HG03060 (cell line): ENCODE measurements at regions not wholly inside any gene's neighbourhood (a gene's known extent, or its start where the extent isn't known, plus 50 kb on each side); places are given as distances from the start of the nearest gene placed in this dataset.

ENCODE experiments used
- ATAC-seq: cut with Tn5 transposase; IDR thresholded peaks from one replicate; pipeline ENCODE4 v1.9.1; 2021; ENCODE audit warnings: low read depth, moderate number of reproducible peaks; ENCODE audit not compliant: unreplicated experiment

DNA sequence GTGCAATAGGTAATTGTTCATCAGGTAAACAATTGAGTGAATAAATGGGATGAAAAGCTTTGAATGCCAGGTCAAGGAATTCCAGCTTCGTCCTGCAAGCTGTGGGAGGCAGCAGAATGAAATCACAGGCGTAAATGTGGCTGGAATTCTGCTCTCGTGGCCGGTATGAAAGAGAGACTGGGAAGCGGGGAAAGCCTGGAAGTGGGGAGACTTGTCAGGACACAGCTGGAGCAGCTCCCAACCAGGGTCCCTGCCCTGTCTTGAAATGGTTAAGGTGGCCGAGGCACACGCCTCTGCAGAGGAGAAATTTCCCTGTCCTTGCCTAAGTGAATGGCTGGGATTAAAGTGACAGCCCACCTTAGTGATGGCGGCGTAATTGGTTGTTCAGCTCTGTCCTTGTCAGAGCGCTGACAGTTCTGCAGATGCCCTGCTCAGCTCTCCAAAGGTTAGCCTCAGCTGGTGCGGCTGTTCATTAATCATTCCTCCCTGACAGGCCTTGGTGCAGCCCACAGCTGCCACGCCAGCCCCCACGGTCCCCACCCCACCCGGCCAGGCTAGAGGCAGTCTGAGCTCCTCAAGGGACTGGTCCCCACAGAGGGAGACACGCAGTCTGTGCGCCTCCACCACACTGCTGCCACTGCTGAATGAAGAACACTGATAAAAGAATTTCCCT, 398.3 kb upstream of the POU3F1 start:
- no peak for ATAC-seq

DNA sequence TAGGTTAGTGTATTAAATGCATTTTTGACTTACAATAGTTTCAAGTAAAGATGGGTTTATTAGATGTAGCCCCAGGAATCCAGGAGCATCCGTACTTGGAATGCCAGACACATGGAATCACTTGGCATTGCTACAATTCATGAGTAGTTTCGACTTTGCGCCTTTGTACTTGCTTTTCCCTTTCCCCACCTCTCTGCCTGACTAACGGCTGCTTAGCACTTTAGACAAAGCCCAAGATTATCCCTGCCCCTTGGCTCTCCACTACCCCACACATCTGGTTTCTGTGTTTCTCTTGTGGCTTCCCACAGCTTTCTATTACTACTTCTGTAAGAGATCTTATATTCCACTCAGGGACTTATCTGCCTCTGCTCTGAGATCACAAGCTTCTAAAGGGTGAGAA, 397.7 kb upstream of the POU3F1 start:
- no peak for ATAC-seq

DNA sequence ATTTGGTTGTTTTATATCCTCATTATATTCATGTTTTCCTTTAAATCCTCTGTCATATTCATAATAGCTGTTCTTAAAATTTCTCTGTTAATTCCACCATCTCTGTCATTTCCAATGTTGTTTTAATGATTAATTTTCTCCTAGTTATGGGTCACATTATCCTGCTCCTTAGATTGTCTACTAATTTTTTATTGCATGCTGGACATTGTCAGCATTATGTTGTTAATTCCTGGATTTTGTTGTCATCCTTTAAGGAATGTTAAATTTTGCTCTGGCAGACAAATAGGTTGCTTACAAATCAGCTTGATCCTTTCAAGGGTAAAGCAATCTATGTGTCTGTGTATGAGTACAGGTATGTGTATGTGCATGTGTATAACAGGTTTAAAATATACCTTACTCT, 393.8 kb upstream of the POU3F1 start:
- no peak for ATAC-seq

DNA sequence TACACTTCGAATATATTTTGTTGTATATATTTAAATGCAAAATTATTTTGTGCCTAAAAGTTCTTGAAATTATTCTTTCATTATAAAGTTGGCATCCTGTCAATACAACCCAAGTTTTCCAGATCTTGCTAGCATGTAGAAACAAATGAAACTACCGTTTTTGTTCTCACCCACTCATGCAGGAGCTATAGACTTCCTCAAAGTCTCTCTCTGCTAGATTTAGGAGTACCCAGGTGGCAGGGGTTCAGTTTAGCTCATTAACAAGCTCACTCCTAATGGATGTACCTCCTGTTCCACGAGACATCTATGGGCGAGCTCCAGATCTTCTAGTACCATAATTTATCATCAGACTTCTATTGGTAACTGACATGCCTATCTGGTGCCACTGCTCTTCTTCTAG, 390.2 kb upstream of the POU3F1 start:
- no peak for ATAC-seq

DNA sequence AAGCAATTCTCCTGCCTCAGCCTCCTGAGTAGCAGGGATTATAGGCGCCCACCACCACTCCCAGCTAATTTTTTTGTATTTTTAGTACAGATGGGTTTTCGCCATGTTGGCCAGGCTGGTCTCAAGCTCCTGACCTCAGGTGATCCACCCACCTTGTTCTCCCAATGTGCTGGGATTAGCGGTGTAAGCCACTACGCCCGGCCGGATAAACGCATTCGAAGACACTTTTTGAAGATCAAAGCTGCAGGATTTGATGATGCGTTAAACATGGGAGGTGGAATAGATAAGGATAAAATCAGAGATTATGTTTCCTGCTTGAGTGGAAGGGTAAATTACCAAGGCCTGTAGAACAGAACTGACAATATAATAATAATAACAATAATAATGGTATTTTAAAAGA, 389.4 kb upstream of the POU3F1 start:
- no peak for ATAC-seq

DNA sequence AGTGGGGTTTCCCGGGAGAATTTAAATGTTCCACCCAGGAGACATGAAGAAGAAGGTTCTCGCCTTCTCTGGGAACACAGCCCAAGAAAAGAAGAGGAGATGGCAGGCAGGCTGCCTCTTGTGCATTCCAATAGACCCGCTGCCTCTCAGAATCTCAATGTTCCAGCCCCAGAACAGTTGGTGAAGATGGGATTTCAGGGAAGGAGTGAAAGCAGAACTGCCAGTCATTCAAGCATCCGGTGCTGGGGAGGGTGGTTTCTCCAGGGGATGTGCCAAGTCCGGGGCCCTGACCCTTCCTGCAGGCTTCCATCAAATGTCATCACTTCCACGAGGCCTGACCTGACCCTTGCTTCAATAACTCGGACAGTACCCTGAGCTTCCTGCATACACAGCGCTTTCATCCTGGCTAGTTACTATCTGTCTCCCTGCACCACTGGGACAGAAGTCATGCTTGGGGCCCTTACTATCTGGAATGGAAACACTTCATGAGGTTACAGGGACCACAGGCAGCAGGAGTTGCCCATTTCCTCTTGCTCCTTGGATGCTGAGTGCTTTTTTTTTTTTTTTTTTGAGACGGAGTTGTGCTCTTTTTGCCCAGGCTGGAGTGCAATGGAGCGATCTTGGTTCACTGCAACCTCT, 386.6 kb upstream of the POU3F1 start:
- no peak for ATAC-seq

DNA sequence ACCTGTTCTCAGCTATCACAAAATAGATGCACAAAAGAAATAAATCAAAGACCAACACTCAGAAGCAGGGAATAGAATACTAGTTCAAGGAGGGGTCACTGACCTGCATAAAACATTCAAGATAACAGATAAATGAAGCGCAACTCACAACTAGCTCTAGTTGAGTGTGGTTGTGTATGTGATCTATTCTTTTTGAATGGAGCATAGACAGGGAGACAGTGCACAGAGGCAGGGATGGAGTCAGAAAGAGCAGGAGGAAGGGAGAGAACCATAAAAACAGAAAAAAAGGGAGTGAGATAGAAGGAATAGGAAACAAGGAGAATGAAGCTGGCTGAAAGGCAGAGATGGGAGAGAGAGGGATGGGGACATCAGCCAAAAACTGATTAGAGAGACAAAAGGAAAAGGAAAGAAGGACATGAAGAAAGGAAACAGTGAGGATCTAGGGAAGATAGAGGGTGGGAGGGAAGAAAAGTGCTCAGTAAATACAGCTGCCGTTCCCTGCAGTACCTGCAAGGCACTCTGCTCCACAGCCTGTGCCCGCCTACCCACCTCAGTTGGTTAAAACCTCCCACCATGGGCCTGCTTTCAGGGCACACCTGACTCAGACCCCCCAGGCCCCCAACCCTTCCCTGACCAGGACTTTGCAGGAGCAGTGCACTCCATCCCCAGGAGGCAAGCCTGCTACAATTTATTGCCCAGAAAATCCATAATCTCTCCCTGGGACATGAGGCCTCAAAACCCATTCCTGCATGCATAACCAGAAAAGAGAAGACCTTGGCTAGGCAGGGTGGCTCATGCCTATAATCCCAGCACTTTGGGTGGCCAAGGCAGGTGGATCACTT, 385.2 kb upstream of the POU3F1 start:
- ATAC-seq = no peak

DNA sequence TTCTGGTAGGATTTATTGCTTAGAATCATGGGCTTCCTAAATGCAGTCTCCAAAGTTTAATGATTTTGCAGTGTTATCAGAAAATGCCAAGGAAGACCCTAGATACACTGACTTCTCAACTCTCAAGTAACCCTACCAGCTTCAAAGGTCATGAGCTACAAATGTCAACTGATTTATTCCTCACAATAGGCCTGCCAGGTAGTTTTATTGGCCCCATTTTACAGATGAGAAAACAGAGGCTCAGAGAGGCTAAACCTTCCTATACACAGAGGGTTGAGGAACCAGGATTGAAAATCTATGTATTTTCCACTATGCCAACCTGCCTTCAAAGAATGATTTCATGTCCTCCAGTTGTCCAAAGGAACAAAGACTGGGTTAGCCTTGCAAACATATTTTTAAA, 384.4 kb upstream of the POU3F1 start:
- no peak for ATAC-seq

DNA sequence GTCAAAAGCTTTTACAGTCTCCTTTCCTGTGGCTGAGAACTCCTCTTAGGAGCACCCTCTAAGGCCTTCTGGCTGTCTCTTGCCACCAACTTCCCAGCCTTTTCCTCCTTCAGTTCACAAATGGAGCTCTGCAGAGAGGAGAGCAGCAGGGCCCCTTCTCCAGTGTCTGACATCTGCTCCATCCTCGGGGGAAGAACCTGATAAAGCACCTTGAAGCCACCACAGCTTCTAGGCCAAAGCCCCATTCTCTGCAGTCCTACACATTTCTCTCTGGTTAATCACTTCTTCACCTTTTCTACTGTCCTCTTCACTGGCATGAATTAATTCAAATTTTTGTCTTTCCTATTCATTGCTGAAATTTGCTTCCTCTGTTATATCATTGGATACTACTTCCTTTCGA, 378.1 kb upstream of the POU3F1 start:
- no peak for ATAC-seq

DNA sequence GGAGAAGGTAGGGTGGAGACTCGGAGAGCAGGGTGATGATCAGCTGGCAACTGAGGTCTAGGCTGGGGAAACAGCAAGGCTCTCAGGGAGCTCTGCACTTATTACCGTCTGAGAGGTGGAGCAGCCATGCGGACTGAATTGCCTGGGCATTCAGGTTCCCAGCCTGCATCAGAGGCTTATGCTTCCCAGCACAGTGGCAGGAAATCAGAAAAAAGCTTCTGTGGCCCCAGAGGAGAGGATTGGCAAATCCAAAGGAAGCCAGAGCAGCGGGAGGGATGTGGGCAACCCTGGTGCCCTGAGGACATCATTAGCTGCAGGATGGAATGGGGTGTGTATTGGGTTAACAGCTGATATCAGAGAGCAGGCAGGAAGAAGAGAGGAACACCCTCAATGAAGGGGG, 374.1 kb upstream of the POU3F1 start:
- no peak for ATAC-seq

DNA sequence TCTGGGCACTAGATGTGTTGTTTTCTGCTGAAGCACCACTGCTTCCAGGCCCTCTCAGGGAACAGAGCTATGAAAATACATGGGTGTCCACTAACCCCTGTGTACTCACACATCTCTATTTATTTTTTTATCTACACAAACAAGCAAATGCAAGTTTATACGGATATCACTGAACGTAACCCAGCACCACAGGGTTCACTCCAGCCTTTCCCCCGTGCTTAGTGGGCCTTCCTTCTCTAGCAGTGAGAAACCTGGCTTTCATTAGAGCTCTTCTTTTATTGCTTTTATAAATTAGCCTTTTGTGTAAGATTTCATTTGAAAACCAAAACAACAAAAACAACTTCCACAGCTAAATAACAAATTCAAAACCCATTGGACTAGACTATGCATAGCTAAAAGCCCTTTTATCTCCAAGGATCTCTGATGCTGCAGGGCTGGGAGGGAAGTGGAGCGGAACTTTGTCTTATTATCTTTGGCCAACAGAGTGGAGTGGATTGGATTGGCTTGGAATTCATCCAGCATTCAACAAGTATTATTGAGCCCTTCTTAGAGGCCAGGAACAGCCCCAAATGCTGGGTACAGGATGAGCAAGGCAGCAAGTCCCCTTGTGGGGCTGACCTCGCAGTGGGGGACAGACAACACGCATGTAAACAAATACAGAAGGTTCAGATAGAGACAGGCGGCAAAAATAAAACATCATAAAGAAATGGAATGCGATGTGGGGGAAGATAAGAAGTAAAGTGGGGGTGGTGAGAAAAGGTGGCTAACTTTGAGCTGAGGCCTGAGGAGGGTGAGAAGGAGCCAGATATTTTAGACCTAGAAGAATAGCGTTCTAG, 371.8 kb upstream of the POU3F1 start:
- no peak for ATAC-seq

DNA sequence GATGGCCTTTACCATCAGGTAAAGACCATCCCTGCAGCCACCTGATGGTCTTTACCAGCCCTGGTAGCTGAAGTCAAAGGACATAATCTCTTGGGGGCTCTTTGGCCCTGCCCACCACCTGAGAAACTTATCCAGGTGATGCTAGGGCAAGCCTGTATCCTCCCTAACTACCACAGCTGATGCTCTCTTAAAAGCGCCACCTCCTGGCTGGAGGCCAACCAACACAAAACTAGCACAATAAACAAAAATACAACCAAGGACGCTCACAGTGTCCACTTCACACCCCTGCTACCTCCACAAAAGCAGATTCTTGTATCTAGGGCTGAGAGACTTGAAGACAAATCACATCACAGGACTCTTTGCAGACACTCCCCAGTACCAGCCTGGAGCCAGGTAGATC, 357.1 kb upstream of the POU3F1 start:
- ATAC-seq = no peak

DNA sequence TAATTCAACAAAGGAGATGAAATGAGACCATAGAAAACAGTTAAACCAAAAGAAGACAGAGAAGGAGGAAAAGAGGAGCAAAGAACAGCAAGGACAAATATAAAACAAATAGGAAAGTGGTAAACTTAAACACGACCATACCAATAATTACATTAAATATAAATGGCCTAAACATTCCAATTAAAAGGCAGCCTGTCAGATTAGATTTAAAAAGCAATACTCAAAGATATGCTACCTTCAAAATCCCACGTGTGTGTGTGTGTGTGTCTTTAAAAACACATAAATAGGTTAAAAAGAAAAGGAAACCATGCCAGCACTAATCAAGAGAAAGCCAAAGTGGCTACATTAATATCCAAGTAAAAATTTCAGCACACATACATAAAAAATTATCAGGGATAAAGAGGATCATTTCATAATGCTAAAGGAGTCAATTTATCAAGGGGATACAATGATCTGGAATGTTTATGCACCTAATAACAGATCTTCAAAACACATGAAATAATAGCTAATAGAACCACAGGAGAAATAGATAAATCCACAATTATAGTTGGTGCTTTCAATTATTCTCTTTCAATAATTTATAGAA, 355.7 kb upstream of the POU3F1 start:
- no peak for ATAC-seq

DNA sequence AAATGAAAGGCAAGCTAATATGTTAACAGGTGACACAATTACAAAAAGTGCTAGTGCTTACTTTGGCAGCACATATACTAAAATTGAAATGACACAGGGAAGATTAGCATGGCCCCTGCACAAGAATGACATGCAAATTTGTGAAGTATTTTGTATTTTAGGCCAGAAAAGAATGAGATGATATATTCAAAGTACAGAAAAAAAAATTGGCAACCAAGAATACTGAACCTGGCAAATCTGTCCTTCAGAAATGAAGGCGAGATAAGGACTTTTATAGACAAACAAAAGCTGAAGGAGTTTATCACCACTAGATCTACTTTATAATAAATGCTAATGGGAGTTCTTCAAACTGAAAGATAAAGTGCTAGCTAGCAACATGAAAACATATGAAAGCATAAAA, 350.0 kb upstream of the POU3F1 start:
- no peak for ATAC-seq

DNA sequence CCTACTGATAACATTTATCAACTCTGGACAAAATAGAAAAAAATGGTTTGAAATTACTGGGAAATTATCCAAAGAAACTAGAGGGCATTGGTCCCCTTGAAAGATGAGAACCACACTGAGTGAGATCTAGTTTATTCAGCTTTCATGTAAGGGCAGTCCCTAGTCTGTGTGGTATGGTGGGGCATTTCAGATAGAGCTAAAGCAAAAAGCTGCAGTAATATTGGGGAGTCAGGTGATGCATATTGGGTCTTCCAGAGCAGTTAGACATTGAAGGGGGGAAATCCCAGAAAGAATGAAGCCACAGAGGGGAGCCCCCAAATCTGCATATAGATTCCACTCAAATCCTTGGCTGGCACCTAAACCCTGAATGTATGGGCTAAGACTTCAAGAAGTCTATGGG, 347.7 kb upstream of the POU3F1 start:
- ATAC-seq = no peak

DNA sequence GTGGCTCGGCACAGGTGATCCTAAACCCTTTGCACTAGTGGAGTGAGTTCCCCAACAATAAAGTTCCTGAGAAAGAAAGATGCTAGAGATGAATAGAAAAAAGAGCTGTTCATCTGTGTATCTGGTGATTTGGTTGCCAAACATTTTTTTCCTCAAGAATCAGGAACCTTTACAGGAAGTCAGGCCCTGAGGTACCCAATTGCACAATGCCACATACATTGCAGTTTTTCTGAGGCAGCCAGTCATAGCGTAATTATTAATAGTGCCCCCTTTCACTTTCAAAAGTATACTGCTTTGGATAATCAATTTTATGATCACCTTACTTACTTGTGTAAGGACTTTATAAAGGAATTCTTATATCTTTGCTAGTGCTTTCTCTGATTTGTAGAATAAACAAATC, 346.3 kb upstream of the POU3F1 start:
- no peak for ATAC-seq

DNA sequence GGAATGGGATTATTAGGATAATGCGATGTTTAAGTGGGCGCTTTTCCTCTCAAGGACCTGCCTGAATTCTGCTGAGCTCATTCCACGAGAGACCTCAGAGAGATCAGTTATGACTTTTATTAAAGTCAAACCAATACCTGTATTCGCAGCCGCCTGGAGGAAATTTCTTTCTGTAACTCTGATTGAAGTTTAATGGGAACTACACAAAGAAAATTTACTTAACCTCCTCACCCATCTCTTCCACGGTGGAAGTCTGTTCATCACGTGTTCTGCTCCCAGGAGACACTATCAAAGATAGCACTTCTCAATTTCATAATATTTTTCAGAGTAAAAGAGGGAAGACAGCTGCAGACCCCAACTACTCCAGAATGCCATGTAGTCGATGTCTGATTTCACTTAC, 334.7 kb upstream of the POU3F1 start:
- no peak for ATAC-seq

DNA sequence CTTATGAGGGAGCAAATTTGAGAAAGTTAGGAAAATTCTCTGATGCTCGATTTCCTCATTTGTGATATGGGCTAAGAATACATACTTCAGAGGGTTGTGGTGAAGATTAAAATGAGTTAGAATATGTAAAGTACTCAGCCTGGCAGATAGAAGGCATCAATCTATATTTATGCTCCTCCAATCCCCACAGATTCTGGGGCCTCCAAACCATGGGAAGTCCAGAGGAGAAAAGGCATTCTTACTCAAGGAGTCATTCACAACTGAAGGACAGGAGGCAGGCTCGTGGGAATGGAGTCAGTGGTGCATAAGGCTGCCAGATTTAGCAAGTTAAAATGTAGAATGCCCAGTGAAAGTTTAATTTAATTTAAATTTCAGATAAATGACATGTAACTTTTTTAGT, 330.0 kb upstream of the POU3F1 start:
- no peak for ATAC-seq

DNA sequence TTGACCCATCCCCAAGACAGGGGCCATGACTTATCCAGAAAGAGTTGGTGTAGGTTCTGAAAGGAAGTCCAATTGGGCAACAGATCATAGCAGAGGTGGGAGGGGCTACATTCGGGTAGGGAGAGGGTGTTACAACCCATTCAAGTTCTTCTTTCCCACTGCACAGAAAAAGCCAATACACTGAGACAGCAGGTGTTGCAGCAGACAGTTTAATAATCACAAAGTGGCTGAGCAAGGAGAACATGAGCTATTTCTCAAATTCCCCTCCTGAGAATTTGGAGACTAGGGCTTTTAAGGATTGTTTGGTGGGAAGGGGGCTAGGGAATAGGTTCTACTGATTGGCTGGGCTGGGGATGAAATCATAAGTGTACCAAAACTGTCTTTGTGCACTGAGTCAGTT, 328.4 kb upstream of the POU3F1 start:
- ATAC-seq = no peak

DNA sequence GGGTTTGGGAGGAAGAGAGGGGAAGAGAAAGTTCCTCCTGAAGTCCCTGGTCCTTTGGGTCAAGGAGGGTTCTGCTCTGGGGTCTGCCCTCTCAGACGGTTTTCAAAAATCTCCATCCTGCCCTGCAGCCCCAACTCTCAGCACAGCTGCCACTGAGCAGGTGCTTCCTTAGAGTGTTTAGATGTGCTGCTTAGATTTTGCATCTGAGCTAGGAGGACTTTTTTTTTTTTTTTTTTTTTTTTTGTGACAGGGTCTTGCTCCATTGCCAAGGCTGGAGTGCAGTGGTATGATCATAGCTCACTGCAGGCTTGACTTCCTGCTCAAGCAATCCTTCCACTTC, 324.9 kb upstream of the POU3F1 start:
- no peak for ATAC-seq
